ENCODE measurements at regions not wholly inside any gene's neighbourhood (a gene's known extent, or its start where the extent isn't known, plus 50 kb on each side); places are given as distances from the start of the nearest gene placed in this dataset.

- no peak overlapping the region for H3K4me3 ChIP-seq (ENCODE audit: low read depth, low read length)
- no peak for TF ChIP-seq CTCF (IDR thresholded peaks at IDR 0.05; ENCODE audit: borderline replicate concordance, insufficient read depth, low read depth, low read length)
Measured at GRCh38 chr12:87846045-87846444, 183.2 kb downstream of the C12orf50 start.

- TF ChIP-seq CTCF (IDR thresholded peaks at IDR 0.05; ENCODE audit: borderline replicate concordance, insufficient read depth, low read depth, low read length): no peak
- H3K4me3 ChIP-seq (ENCODE audit: low read depth, low read length): no peak overlapping the region
Measured at GRCh38 chr12:87841935-87842334, 187.3 kb downstream of the C12orf50 start.

- H3K4me3 ChIP-seq (ENCODE audit: low read depth, low read length): no peak overlapping the region
- TF ChIP-seq CTCF (IDR thresholded peaks at IDR 0.05; ENCODE audit: borderline replicate concordance, insufficient read depth, low read depth, low read length): no peak
Measured at GRCh38 chr12:87836190-87836589, 193.0 kb downstream of the C12orf50 start.

GRCh38 chr12:87828382-87828973 is 200.7 kb downstream of the C12orf50 start:
- TF ChIP-seq CTCF (IDR thresholded peaks at IDR 0.05; ENCODE audit: borderline replicate concordance, insufficient read depth, low read depth, low read length): no peak
- no peak overlapping the region for H3K4me3 ChIP-seq (ENCODE audit: low read depth, low read length)

GRCh38 chr12:87827638-87828264 is 201.4 kb downstream of the C12orf50 start:
- no peak overlapping the region for H3K4me3 ChIP-seq (ENCODE audit: low read depth, low read length)
- TF ChIP-seq CTCF (IDR thresholded peaks at IDR 0.05; ENCODE audit: borderline replicate concordance, insufficient read depth, low read depth, low read length): no peak

GRCh38 chr12:87822923-87823322 is 206.3 kb downstream of the C12orf50 start:
- H3K4me3 ChIP-seq (ENCODE audit: low read depth, low read length): no peak overlapping the region
- TF ChIP-seq CTCF (IDR thresholded peaks at IDR 0.05; ENCODE audit: borderline replicate concordance, insufficient read depth, low read depth, low read length): no peak

GRCh38 chr12:87820524-87821202 is 208.5 kb downstream of the C12orf50 start:
- no peak for TF ChIP-seq CTCF (IDR thresholded peaks at IDR 0.05; ENCODE audit: borderline replicate concordance, insufficient read depth, low read depth, low read length)
- H3K4me3 ChIP-seq (ENCODE audit: low read depth, low read length): no peak overlapping the region

Data from GM12875 (cell line).